A549 (cell line): ENCODE measurements at regions not wholly inside any gene's neighbourhood (a gene's known extent, or its start where the extent isn't known, plus 50 kb on each side); places are given as distances from the start of the nearest gene placed in this dataset.

Experiments used
- ATAC-seq, 2 experiments: fragments of 200-7000 bp in 1 of 2; fragments of >200 bp in 1 of 2; cut with Nextera tagmentation in 1 of 2; cut with Tn5 transposase in 1 of 2; 3 replicates each; pipeline versions ENCODE4 v1.8.0 to v1.9.1; 2018 to 2020; ENCODE audit warnings: mild to moderate bottlenecking in 1 of 2, moderate library complexity in 1 of 2
- CTCF ChIA-PET: fragments of 300-600 bp; sonication (Branson Sonifier 250); formaldehyde crosslinking; extraction: SDS; loops from one replicate; lab custom pipeline; 2021; ENCODE audit warnings: antibody characterized with exemption, inconsistent platforms; lab: Yijun Ruan, JAX
- POLR2A ChIA-PET: fragments of 350-600 bp; formaldehyde crosslinking; extraction: SDS; loops from one replicate; lab custom pipeline; 2021; ENCODE audit warnings: antibody characterized with exemption, inconsistent platforms; lab: Yijun Ruan, JAX
- DNase-seq, 2 experiments: peaks; one replicate each; pipeline versions ENCODE4 v3.0.0 to v3.0.0-alpha.2; 2011 to 2016; ENCODE audit warnings: low read depth in 1 of 2, low spot score in 1 of 2
- FAIRE-seq: peaks from 2 replicates; lab custom pipeline; 2011; peaks lifted over from hg19 to GRCh38; lab: Jason Lieb, UNC
- H3K27ac ChIP-seq, 2 experiments: fragments of >200 bp; sonication (Bioruptor Twin); formaldehyde crosslinking; 3 replicates each; pipeline ENCODE4 v1.5.1; 2016 to 2017
- H3K4me1 ChIP-seq: fragments of >200 bp; sonication (Bioruptor Twin); formaldehyde crosslinking; 3 replicates; pipeline ENCODE4 v1.6.1; 2016
- H3K4me2 ChIP-seq: fragments of >200 bp; sonication (Bioruptor Twin); formaldehyde crosslinking; 3 replicates; pipeline ENCODE4 v1.6.1; 2016
- H3K4me3 ChIP-seq: fragments of >200 bp; sonication (Bioruptor Twin); formaldehyde crosslinking; 3 replicates; pipeline ENCODE4 v1.5.1; 2016
- H3K9me3 ChIP-seq: fragments of >200 bp; sonication (Bioruptor Twin); formaldehyde crosslinking; 3 replicates; pipeline ENCODE4 v1.6.1; 2016
- CHD2 ChIP-seq: fragments of 150-350 bp; IDR thresholded peaks from 2 replicates; pipeline ENCODE4 v1.6.1; 2014; ENCODE audit warnings: low read length; ENCODE audit not compliant: partially characterized antibody
- EHMT2 ChIP-seq: fragments of 200-600 bp; sonication (generic); IDR thresholded peaks from 2 replicates; pipeline ENCODE4 v1.6.1; 2016; ENCODE audit warnings: antibody characterized with exemption, low read depth, mild to moderate bottlenecking, moderate library complexity
- ESRRA ChIP-seq: fragments of 150-350 bp; IDR thresholded peaks from 2 replicates; pipeline ENCODE4 v1.6.1; 2014; ENCODE audit warnings: mild to moderate bottlenecking, low read length, borderline replicate concordance
- FOSL2 ChIP-seq, 2 experiments: fragments of 450-650 bp in 1 of 2; fragments of >200 bp in 1 of 2; sonication (Bioruptor Twin) in 1 of 2; formaldehyde crosslinking; IDR thresholded peaks; 2 replicates each; pipeline versions ENCODE4 v1.5.0 to v1.6.1; 2016 to 2020; ENCODE audit warnings: mild to moderate bottlenecking in 1 of 2, moderate library complexity in 1 of 2
- HDAC2 ChIP-seq: fragments of 200-600 bp; sonication (generic); IDR thresholded peaks from 2 replicates; pipeline ENCODE4 v1.6.1; 2016
- HEYL ChIP-seq: fragments of 250-450 bp; sonication (Bioruptor Pico); IDR thresholded peaks from 2 replicates; pipeline ENCODE4 v1.8.0; 2021; ENCODE audit warnings: mild to moderate bottlenecking, moderate library complexity
- HOXB5 ChIP-seq: fragments of 250-450 bp; sonication (Bioruptor Pico); IDR thresholded peaks from 2 replicates; pipeline ENCODE4 v1.5.0; 2020; ENCODE audit warnings: mild to moderate bottlenecking, moderate library complexity
- JUNB ChIP-seq: fragments of >200 bp; sonication (Bioruptor Twin); formaldehyde crosslinking; IDR thresholded peaks from 2 replicates; pipeline ENCODE4 v1.6.1; 2016
- KDM1A ChIP-seq: fragments of 200-600 bp; sonication (generic); IDR thresholded peaks from 2 replicates; pipeline ENCODE4 v1.6.1; 2016; ENCODE audit warnings: low read depth, mild to moderate bottlenecking
- NPAS2 ChIP-seq: fragments of 250-450 bp; sonication (Bioruptor Pico); IDR thresholded peaks from 2 replicates; pipeline ENCODE4 v1.8.0; 2022; ENCODE audit warnings: mild to moderate bottlenecking, moderate library complexity, borderline replicate concordance
- NR3C1 ChIP-seq: fragments of >200 bp; sonication (Bioruptor Twin); formaldehyde crosslinking; IDR thresholded peaks from 3 replicates; pipeline ENCODE4 v1.6.1; 2017
- POLR2A ChIP-seq: IDR thresholded peaks from 2 replicates; pipeline ENCODE4 v1.6.1; 2012; ENCODE audit warnings: mild to moderate bottlenecking, low read length
- POLR2AphosphoS2 ChIP-seq: conservative IDR thresholded peaks from 2 replicates; pipeline ENCODE4 v1.6.1; 2012; ENCODE audit warnings: low read length, improper control_type of control experiment, inconsistent platforms
- RAD21 ChIP-seq, 2 experiments: fragments of >200 bp in 1 of 2; sonication (Bioruptor Twin) in 1 of 2; formaldehyde crosslinking in 1 of 2; IDR thresholded peaks in 1 of 2; conservative IDR thresholded peaks in 1 of 2; 2 replicates in 1 of 2; 3 replicates in 1 of 2; pipeline ENCODE4 v1.6.1; 2012 to 2018; ENCODE audit warnings: inconsistent platforms in 1 of 2
- RCOR1 ChIP-seq: fragments of 150-350 bp; IDR thresholded peaks from 2 replicates; pipeline ENCODE4 v1.6.1; 2014; ENCODE audit warnings: antibody characterized with exemption, low read length, low read depth
- RFX5 ChIP-seq: fragments of 450-650 bp; IDR thresholded peaks from 2 replicates; pipeline ENCODE4 v1.7.1; 2014; ENCODE audit warnings: antibody characterized with exemption, mild to moderate bottlenecking, moderate library complexity
- ZFP36 ChIP-seq: fragments of 450-650 bp; IDR thresholded peaks from 2 replicates; pipeline ENCODE4 v1.6.1; 2014; ENCODE audit warnings: borderline replicate concordance; ENCODE audit not compliant: partially characterized antibody
- WGBS: methylation state at CpG from one replicate; pipeline ENCODE4 v1.1.6; 2017; ENCODE audit errors: missing lambda C conversion rate; 5-methylcytosine and 5-hydroxymethylcytosine counted together
- TF ChIP-seq, protein P1 (sequence below): fragments of >200 bp; sonication (Bioruptor Twin); formaldehyde crosslinking; IDR thresholded peaks from 3 replicates; pipeline ENCODE4 v1.5.1; 2016
- TF ChIP-seq, protein P2 (sequence below): IDR thresholded peaks from 2 replicates; pipeline ENCODE4 v1.6.1; 2012
- TF ChIP-seq, protein P3 (sequence below): IDR thresholded peaks from 2 replicates; pipeline ENCODE4 v1.6.1; 2012; ENCODE audit warnings: low read depth, borderline replicate concordance
- TF ChIP-seq, protein P4 (sequence below): fragments of 450-650 bp; IDR thresholded peaks from 2 replicates; pipeline ENCODE4 v1.6.1; 2014; ENCODE audit warnings: antibody characterized with exemption
- TF ChIP-seq, protein P5 (sequence below): IDR thresholded peaks from 2 replicates; pipeline ENCODE4 v1.6.1; 2012
- TF ChIP-seq, protein P6 (sequence below): fragments of >200 bp; sonication (Bioruptor Twin); formaldehyde crosslinking; IDR thresholded peaks from 2 replicates; pipeline ENCODE4 v1.6.1; 2016

DNA sequence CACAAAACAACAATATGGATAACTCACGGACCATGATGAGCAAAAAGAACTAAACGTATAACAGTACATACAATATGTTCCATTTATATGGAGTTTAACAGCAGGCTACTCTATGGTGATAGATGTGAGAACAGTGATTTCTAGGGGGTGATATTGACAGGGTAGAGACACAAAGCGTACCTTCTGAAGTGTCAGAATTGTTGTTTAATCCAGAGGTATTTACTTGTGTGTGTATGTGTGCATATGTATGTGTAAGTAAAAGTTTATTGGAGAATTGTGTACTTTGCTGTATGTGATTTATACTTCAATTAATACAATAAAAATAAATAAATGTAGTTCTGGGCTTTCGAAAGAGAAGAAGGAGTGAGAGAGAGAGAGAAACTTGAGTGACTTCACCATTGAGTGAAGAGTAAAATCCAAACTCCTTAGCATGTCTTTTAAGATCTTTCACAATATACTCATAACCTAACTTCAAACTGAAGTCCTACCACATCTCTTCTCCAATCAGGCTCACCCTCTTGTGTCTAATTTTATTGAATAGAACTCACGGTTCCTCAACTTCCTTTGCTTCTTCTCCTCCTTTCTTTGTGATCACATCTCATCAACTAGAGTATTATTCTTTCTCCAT, 126.0 kb upstream of the KLF7 start (continued):
- TF ChIP-seq, protein P1, sequence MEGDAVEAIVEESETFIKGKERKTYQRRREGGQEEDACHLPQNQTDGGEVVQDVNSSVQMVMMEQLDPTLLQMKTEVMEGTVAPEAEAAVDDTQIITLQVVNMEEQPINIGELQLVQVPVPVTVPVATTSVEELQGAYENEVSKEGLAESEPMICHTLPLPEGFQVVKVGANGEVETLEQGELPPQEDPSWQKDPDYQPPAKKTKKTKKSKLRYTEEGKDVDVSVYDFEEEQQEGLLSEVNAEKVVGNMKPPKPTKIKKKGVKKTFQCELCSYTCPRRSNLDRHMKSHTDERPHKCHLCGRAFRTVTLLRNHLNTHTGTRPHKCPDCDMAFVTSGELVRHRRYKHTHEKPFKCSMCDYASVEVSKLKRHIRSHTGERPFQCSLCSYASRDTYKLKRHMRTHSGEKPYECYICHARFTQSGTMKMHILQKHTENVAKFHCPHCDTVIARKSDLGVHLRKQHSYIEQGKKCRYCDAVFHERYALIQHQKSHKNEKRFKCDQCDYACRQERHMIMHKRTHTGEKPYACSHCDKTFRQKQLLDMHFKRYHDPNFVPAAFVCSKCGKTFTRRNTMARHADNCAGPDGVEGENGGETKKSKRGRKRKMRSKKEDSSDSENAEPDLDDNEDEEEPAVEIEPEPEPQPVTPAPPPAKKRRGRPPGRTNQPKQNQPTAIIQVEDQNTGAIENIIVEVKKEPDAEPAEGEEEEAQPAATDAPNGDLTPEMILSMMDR, result no peak
- TF ChIP-seq, protein P2, sequence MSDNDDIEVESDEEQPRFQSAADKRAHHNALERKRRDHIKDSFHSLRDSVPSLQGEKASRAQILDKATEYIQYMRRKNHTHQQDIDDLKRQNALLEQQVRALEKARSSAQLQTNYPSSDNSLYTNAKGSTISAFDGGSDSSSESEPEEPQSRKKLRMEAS, result no peak
- TF ChIP-seq, protein P3, sequence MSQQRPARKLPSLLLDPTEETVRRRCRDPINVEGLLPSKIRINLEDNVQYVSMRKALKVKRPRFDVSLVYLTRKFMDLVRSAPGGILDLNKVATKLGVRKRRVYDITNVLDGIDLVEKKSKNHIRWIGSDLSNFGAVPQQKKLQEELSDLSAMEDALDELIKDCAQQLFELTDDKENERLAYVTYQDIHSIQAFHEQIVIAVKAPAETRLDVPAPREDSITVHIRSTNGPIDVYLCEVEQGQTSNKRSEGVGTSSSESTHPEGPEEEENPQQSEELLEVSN, result no peak
- TF ChIP-seq JUNB, result no peak
- no peak for TF ChIP-seq NR3C1
- TF ChIP-seq POLR2A, result no peak
- no peak for TF ChIP-seq FOSL2 (IDR thresholded peaks at IDR 0.05)
- no peak for TF ChIP-seq FOSL2 (CRISPR knock-in tag; IDR thresholded peaks at IDR 0.05)

DNA sequence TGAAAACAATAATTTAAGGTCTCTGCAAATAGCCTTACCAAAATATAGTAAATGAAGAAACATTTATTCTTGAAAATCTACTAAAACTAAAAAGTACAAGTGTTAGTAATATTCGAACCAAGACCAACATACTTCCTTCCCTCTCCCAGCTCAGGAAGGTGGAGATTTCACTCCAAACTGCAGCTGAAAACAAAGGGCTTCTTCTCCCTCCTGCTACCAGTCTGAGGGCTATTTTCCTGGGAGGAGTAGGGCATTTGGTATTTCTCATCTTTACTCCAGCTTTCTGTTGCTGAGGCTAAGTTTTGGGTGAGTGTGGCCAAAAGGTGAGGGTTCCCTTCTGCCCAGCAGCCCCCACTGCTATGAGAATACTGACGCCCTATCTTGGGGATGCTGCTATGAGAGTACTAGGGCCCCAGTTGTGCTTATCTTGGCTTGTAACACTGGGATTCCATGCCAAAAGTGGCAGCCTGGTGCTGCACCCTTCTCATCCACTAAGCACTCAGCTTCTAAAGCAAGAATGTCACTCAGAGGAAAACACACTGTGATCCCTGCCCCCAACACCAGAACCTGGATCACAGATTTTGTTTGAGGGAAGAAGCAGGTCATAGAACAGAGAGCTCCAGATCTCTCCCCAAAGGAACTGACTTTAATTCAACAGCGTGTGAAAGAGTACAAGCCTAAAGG, 130.7 kb upstream of the KLF7 start:
- H3K4me3 ChIP-seq, result no peak overlapping the region
- no peak for DNase-seq
- 87% methylated on average over 3 of the region's 3 CpGs for WGBS
- H3K27ac ChIP-seq, result no peak overlapping the region
- TF ChIP-seq HDAC2, result no peak
- no peak for TF ChIP-seq HEYL (CRISPR knock-in tag)
- TF ChIP-seq, protein P1, result no peak
- no peak for ATAC-seq
- no peak for FAIRE-seq
- no peaks in the 10 kb centered on the region for H3K4me1 ChIP-seq
- no peaks in the 10 kb centered on the region for H3K9me3 ChIP-seq
- POLR2A ChIA-PET, result no interaction called here
- CTCF ChIA-PET, result interaction anchor here (1.6 kb wide), 1 partner anchor 38 kb away, joined by 3 read pairs; no protein-coding TSS in a partner anchor
- H3K4me2 ChIP-seq, result no peak overlapping the region

DNA sequence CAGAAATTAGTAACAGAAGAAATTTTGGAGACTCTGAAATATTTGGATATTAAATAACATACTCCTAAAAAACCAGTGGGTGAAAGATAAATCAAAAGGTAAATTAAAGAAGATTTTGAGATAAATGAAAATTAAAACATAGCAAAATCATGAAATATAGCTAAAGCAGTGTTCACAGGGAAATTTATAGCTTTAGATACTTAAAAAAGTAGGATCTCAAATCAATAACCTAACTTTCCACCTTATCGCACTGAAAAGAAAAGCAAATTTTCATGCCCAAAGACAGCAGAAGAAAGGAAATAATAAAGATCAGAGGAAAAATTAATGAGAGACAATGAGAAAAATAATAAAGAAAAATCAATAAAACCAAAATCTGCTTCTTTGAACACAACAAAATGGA, 135.1 kb upstream of the KLF7 start:
- no peak overlapping the region for H3K27ac ChIP-seq
- ATAC-seq (no peak), FAIRE-seq (no peak), DNase-seq (no peak)
- ChIA-PET CTCF (no interaction called here), POLR2A (no interaction called here)
- no peak for TF ChIP-seq EHMT2
- TF ChIP-seq, protein P4, sequence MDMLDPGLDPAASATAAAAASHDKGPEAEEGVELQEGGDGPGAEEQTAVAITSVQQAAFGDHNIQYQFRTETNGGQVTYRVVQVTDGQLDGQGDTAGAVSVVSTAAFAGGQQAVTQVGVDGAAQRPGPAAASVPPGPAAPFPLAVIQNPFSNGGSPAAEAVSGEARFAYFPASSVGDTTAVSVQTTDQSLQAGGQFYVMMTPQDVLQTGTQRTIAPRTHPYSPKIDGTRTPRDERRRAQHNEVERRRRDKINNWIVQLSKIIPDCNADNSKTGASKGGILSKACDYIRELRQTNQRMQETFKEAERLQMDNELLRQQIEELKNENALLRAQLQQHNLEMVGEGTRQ, result no peak
- no peak for TF ChIP-seq POLR2A
- TF ChIP-seq HDAC2, result no peak
- TF ChIP-seq, protein P5, sequence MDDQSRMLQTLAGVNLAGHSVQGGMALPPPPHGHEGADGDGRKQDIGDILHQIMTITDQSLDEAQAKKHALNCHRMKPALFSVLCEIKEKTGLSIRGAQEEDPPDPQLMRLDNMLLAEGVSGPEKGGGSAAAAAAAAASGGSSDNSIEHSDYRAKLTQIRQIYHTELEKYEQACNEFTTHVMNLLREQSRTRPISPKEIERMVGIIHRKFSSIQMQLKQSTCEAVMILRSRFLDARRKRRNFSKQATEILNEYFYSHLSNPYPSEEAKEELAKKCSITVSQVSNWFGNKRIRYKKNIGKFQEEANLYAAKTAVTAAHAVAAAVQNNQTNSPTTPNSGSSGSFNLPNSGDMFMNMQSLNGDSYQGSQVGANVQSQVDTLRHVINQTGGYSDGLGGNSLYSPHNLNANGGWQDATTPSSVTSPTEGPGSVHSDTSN, result no peak
- no peak for TF ChIP-seq HOXB5 (CRISPR knock-in tag)
- TF ChIP-seq, protein P6, sequence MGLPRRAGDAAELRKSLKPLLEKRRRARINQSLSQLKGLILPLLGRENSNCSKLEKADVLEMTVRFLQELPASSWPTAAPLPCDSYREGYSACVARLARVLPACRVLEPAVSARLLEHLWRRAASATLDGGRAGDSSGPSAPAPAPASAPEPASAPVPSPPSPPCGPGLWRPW, result no peak
- no peak for TF ChIP-seq POLR2AphosphoS2
- no peak for TF ChIP-seq NPAS2 (CRISPR knock-in tag)
- TF ChIP-seq KDM1A, result no peak
- no peak for TF ChIP-seq ESRRA
- no peak for TF ChIP-seq CHD2
- TF ChIP-seq RCOR1, result no peak
- TF ChIP-seq ZFP36, result no peak
- TF ChIP-seq RAD21 (conservative IDR thresholded peaks at IDR 0.05 in 1 of 2, IDR thresholded peaks at IDR 0.05 in 1 of 2), result no peak
- no peak for TF ChIP-seq RFX5
- WGBS, result 97% methylated on average over 1 of the region's 1 CpG
- H3K4me2 ChIP-seq, result no peak overlapping the region
- H3K9me3 ChIP-seq, result no peaks in the 10 kb centered on the region
- H3K4me3 ChIP-seq, result no peak overlapping the region
- H3K4me1 ChIP-seq, result no peaks in the 10 kb centered on the region
